NCI-H526 treated with DMSO at 0.1 percent for 48 hours (cell line): ENCODE measurements at regions not wholly inside any gene's neighbourhood (a gene's known extent, or its start where the extent isn't known, plus 50 kb on each side); places are given as distances from the start of the nearest gene placed in this dataset.
A peak's percentile ranks its signal among the peaks of the same experiment; 100 is the strongest.

Experiments used
- DNase-seq: peaks from one replicate; lab custom pipeline; 2025; lab: John Stamatoyannopoulos, UW

DNA sequence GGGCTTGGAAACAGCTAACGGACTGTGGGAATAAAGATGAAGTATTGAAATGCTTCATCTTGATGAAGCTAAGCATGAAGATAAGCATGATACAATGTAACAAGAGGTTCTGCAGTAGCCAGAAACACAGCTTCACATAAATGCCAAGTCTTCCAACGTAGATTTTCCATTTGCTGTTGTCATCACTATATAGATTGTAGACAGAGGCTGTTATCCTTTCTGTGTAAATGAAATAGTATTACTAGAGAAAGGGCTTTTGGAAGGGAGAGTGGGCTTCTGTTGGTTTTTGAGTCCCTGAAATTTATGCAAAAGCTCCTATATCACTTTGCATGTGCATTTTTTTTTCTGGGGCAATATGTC, 649.0 kb downstream of the RNF144B start:
- DNase-seq, result no peak

DNA sequence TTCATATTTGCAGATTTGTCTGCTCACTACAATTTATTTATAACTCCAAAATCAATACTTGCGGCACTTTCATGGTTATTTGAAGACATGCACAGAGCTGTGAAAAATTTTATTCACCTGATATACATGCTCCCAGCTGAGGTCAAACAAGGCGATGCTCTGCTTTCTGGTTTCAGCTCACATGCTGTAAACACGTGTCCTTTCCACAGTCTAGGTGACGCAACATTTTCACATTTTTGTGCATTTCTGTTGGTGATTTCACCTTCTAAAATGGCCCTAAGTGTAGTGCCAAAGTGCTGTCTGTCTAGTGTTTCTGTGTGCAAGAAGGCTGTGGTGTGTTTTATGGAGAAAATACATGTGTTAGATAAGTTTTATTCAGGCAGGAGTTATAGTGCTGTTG, 650.5 kb downstream of the RNF144B start:
- DNase-seq, result no peak

DNA sequence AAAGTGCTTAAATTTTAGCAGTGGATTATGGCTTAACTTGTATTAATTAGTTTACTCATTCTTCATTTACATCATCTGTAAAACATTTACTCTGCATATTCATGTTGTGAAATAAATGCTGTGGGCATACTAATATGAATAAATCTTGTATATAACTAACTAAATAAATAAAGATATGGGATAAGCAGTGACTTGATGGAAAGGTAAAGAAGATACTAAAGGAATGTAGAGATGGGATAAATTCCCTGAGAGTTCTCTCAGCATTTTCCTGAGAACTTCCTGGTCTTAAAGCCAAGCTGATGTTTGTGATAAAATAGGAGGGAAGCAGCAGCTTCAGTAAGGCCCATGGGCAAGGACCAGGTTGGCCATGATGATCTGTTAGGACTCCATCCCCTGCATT, 652.1 kb downstream of the RNF144B start:
- no peak for DNase-seq

DNA sequence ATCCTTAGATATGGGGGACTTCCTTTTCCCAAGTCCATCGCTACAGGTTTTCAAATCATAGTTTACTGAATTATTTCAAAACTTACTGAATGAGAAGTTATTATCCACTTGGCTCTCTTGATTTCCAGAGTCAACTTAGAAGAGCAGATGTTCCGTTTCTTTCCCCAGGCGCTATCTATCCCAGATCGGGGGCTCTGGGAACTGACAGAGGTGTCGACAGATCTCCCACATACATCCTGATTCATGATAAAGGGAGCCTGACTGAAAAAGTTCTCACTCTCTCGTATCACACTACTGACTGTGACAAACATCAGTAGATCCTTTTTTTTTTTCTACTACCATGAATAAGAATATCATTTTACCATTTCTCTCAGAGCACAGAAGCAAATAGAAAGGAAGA, 654.8 kb downstream of the RNF144B start:
- DNase-seq, result no peak

DNA sequence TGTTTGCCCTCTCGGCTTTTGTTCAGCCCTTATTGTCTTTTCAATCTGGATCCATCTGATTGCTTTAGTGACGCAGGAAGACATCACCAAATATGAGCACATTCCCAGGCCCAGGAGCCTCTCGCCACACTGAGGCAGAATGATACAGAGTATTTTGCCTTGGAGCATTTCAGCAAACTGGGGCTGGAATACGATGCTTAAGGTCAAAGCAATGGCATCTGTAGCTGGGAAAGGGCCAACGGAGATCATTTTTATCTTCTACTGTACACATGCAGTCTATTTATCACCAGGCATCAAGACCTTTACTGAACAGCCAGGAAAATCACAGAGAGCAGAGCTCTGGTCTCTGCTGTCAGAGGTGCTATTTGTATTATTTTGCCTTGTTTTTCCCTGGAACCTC, 655.3 kb downstream of the RNF144B start:
- DNase-seq, result no peak

DNA sequence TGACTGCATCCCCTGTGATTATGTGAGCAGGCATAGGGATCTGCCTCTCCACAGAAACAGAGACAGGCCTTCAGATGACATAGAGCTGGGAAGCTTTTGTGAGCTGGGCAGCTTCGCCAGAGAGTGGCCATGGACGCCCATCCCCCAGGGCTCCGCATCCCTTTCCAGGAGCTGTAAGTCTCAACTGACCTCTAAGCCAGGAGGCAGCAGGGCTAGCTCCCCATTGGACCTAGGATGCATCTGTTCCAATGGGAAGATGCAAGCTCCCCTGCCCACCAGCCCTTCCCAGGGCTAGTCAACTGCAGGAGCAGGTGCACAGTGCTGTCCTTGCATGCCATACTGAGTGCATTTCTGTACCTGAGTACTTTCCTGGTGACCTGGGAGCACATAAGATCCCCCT, 663.6 kb downstream of the RNF144B start:
- no peak for DNase-seq

DNA sequence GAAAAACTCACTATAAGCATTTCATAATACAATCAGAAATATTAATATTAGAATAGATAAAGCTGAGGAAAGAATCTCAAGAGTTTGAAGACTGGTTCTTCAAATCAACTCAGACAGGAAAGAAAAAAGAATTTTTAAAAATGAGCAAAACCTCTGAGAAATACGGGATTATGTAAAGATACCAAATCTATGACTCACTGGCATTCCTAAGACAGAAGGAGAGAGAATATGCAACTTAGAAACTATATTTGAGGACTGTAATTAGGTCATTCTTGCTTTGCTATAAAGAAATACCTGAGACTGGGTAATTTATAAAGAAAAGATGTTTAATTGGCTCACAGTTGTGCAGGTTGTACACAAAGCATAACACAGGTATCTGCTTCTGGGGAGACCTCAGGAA, 665.1 kb downstream of the RNF144B start:
- DNase-seq, result no peak

DNA sequence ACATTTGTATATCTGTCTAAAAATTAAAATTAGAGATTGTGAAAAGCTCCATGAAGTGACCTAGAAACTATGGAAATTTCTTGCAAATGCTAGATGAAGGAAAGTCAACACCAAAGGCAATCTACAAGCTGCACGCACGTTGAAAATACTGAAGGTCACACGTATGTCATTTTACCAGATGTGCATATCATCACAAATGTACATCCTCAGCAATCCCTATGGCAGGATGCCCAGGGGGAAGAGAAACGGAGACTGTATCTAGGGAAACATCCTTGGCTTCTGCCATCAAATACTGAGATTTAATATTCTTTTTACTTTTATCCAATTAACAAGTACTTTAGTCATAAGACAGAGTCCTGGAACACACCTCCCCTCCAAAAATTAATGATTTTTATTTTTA, 672.0 kb downstream of the RNF144B start:
- DNase-seq, result peak; percentile 30

DNA sequence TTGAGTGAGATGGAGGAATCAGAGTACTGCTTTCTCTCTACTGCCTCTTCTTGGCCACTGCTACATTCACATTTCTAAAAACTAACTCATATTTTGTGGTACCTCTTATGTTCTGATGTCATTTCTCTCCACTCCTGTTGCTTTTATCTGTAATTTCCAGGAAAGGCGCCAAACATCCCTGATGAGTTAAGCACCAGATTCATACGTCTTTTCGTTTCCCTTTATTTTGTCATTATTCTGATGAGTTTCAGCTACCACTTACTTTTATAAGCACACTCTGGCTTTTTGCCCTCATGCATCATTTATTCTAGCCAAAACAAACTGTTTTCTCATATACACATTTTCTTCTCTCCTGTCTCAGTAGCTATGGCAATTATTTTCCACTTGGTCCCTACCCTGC, 680.0 kb downstream of the RNF144B start:
- DNase-seq, result no peak

DNA sequence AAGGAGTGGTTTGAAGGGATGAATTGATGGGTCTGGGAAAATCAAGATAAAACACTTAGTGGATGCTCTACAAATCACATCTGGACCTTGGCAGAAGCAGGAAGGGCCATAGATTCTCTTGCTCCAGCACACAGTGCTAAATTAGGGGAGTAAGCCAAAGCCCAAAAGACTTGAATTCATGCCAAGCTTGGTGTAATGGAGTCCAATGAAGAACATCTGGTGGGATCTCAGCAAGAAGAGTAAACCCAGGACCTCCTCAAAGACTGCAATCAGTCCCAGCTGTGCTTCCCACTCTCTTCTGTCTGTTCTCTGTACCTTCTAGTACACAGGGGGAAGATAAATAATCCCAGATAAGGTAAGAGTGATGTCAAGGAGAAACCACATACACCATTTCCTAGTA, 683.4 kb downstream of the RNF144B start:
- no peak for DNase-seq

DNA sequence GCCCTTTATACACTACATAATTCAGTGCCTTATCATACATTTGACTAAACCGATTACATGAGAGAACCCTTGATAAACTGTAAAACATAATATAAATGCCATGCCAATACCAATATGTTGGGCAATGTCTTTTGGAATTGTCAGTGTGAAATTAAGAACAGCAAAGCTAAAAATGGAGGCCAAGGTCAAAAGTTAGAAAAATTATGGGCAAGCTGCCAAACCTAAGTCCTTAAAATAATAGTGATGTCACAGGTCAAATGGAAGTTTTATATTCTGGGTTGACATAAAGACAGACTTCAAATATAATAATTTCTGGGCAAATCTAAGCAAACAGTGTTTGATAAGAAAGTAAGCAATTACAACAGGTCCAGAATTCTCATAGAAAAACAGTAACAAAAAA, 696.7 kb downstream of the RNF144B start:
- DNase-seq, result no peak

DNA sequence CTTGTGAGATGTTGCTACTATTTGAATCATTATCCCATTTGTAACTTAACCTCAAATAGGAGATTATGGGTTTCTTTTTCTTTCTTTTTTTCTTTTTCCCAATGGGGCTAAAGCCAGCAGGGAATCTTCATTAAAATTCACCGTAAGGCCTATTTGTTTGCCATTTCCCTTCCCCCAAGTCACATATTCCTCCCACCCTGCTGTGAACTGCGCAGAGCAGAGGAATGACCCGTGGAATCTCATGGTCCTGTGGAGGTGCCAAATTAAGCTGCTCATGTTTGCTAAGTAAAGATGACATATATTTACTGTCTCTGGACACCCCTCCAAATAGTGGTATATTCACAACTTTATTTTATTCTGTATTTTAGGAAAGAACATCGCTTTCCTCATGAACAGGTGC, 699.3 kb downstream of the RNF144B start:
- no peak for DNase-seq

DNA sequence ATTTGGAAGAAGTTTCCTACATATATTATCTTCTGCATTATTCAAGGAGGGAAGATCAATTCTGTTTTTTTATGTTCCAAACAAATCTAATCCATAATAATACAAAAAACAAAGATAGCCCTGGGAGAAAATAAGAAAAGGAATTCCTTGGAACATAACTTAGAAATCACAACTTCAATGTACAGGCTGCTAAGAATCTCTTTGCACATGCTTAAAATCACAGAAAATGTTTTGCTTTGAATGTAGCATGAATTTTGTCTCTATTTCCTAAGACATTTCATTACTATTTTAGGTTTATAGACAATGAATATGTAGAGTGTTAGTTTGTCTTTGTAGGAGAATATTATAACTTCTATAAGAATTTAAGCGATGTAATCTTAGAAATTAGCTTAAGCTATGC, 700.1 kb downstream of the RNF144B start:
- no peak for DNase-seq

DNA sequence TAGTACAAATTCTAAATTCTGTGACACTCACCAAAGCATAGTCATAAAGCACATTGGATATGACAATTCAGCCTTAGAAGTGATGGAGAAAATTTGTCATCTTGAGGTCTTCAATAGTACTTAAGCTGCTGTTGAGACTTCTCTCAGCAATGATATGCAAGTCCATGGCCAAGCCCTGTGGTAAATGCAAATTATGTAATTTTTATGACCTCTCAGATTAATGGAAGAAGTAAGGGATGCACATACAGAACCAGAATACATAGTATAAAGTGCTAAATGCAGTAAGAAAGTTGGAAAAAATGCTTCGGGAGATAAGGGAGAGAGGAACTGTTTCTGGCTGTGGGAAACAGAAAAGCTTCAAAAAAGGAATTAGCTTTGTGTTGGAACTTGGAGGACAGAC, 700.7 kb downstream of the RNF144B start:
- no peak for DNase-seq

DNA sequence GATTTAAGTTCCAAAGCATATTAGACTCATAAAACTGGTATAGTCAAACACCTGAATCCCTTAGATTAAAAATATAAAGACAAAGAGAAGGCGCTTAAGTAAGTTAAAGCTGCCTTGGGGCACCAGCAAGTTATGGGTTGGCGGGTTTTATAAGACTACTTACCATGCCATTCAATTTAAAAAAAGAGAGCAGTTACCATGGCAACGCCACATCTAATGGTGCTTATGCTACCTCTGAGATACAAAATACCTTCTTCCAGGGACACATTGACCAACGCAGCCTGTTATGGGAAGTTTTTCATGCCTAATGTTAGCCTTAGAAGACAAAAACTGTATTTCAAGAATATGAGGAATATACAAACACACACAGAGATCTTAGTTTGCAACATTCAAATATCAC, 713.6 kb downstream of the RNF144B start:
- no peak for DNase-seq

DNA sequence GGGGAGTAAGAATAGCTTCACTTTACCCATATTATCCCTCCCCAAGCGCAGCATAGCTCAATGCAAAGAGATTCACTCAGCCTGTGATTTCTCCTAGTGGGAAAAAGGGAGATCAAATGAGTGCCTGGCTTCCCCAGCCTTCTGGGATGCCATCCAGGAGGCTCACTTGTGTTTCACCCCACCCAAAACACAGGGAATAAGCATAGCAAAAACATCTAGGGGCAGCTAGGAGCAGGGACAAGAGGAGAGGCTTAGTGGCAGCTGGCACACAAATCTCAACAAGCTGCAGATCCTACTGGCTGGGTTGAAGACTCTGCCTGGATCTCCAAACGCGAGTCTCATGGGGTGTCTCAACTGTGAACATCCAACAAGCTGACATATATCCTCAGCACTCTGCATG, 715.8 kb downstream of the RNF144B start:
- no peak for DNase-seq

DNA sequence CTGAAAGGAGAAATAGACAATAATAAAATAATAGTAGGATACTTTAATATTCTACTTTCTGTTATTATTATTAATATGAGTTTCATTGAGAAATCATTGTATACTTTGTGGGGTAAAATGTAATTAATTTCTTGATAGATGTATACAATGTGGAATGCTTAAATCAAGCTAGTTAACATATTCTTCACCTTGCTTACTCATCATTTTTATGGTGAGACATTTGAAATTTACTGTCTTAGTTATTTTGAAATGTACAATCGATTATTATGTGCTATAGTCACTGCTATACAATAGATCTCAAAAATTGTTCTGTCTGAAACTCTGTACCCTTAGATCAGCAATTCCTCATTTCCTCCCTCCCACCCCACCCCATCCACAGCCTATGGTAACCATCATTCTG, 720.3 kb downstream of the RNF144B start:
- no peak for DNase-seq

DNA sequence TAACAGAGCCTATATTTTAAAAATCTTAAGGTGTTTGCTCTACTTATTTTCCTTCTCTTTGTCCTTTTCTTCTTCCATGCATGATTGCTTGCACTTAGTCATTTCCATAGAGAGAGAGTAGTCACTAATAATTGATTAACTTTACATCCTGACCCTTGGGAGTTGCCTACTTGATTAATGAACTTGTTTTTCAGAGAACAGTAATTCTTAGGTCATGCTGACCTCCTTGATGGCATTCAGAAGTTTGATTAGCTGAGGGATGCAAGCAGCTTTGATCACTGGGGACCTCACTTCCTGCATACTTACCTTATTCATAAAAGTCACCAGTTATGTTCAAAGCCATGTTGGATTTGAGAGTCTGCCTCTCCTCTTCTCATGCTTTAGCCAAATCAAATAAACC, 715.6 kb upstream of the ID4 start:
- DNase-seq, result no peak

DNA sequence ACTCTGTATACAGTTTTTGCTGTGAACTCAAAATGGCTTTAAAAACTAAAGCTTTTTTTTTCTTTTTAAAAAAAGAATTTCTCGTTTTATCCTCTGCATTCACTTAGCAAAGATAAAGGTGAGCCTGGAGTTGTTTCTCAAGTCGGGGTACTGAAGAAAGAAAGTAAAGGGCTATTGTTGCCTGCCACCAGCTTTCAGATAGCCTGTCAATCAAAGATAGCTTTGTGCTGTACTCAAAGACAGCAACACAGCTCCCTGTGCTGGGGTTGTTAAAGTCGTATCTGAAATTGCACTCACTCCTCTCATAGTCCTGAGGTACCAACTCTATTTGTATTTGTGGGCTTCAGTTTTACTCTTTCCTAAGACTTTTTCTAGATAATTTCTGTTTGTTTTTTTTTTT, 710.1 kb upstream of the ID4 start:
- DNase-seq, result no peak

DNA sequence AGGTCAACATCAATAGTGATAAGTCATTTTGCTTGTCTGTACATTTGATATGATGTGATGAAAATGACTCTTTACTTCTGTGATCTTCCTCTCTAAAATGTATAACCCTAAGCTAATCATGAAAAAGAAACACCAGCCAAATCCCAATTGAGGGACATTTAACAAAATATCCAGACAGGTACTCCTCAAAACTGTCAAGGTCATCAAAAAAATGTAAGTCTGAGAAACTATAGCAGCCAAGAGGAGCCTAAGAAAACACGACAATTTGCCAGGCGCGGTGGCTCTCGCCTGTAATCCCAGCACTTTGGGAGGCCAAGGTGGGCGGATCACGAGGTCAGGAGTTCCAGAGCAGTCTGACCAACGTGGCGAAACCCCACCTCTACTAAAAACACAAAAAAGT, 708.5 kb upstream of the ID4 start:
- DNase-seq, result no peak

DNA sequence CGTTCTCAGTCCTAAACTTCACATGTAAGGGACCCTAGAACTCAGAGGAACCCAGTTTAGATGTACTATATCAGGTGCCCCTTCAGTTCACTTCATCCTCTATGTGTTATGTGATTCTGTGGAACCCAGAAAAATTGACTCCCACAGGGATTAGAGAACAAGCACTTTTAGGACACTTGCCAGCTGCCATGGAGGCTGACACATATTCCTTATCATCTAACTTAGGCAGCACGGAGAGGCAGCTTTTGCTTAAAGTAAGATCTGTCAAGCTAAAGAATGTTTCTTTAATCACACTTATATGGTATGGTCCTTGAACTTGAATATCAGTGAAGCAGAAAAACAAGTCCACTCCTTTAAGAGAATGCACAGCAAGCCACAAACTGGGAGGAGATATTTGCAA, 701.5 kb upstream of the ID4 start:
- no peak for DNase-seq

DNA sequence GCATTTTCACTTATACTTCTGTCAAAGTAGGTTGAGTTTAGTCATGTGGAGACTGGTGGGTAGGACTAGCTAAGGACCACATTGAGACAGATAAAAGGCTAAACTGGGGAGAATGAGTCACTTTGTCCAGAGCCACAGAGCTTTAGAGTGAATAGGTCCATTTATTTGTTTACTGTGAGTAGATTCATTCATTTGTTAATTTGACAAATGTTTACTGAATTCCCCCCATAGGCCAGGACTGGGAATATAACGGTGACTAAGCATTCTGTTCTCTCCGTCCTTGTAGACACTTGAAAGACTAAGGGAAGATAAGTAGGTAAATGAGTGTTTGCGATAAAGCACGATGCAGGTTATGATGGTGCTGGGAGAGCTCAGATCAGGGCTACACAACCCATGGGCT, 699.7 kb upstream of the ID4 start:
- no peak for DNase-seq

DNA sequence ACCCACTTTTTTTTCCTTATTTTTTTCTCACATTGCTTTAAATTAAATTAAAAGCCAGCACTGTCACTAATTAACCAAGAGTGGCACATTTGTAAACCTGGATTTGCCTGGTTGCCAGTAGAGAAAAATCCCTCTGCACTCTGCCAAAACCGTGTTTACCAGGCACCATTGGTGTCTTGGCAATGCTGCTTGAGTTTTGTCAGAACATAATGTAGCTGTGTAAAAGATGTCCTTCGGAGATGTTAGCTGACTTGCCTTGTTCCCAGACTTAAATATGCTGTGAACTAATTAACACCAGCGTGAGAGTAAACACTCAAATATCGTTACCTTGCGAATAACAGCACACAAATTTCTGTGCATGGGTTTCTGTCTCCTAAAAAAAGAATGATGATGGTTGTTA, 694.9 kb upstream of the ID4 start:
- DNase-seq, result no peak

DNA sequence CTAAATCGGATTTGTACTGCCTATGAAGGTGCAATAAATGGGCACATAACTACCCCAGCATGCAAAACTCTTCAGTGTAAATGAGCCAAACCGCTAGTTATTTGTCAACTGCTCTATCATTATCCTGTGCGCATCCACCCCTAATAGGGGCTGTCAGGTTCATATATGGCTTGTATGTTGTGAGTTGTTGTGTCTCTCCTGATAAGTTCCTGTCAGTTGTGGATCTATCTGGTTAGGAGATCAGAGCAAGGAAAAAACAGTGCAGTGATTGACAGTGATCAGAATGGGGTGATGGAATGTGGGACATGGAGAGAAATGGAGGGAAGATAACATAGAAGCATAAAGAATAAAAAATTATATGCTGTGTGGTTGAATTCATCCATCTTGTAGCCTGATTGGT, 686.9 kb upstream of the ID4 start:
- DNase-seq, result no peak

DNA sequence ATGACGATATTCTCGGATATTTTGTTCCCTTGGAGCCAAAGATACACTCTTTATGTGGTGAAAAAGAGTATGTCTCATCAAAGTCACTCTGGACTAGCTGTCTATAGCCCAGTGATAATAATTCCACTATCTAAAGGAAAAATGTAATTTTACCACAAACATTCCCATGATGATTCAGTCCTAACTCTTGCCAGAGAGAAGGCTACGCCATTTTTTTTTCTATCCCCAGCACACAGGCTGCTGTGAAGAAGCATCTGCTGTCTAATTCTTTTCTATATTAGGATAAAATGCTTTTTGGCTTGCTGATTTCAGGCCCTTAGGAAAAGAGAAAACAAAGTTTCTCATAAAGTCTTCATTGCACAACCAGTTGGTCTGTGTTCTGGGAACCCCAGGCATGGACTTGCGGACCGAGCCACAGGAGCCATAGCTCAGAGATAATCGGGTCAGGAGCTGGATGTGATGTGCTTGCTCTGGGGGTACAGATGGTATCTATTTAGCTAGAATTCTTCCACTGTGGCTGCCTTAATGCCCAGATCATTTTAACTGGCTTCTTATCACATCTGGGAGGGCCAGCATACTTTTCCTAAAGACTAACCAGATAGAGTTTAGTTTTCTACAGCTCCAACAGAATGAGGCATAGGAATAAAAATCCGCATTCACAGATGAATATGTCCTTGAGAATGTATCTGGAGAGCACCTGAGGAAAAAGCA, 683.7 kb upstream of the ID4 start:
- no peak for DNase-seq
